ENCODE measurements at regions not wholly inside any gene's neighbourhood (a gene's known extent, or its start where the extent isn't known, plus 50 kb on each side); places are given as distances from the start of the nearest gene placed in this dataset.

DNA sequence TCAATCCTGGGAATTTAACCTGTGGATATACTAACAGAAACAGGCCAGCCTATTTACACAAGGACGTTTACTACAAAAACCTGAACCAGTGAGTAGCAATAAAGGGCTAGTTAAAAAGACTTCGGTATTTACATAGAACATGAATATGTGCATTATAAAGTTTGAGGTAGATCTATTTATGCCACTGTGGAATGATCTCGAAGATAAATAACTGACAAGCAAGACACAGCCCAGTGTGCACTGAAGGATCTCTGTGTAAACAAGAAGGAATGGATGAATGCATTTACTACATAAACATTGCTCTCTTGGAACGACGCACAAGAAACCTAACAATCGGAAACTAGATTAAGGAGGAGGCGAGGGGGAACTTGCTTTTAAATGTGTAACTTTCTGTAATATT is 132.0 kb upstream of the NSMCE3 start:
- TF ChIP-seq, protein P1, sequence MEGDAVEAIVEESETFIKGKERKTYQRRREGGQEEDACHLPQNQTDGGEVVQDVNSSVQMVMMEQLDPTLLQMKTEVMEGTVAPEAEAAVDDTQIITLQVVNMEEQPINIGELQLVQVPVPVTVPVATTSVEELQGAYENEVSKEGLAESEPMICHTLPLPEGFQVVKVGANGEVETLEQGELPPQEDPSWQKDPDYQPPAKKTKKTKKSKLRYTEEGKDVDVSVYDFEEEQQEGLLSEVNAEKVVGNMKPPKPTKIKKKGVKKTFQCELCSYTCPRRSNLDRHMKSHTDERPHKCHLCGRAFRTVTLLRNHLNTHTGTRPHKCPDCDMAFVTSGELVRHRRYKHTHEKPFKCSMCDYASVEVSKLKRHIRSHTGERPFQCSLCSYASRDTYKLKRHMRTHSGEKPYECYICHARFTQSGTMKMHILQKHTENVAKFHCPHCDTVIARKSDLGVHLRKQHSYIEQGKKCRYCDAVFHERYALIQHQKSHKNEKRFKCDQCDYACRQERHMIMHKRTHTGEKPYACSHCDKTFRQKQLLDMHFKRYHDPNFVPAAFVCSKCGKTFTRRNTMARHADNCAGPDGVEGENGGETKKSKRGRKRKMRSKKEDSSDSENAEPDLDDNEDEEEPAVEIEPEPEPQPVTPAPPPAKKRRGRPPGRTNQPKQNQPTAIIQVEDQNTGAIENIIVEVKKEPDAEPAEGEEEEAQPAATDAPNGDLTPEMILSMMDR (IDR thresholded peaks at IDR 0.05; ENCODE audit: extremely low read depth, insufficient read depth, missing control alignments): no peak
- no peak for DNase-seq (ENCODE audit: low spot score)
- in situ Hi-C loops (cut with MboI; ENCODE audit: low pct_unique_long_range_greater_than_20kb, low sequenced_read_pairs, unreplicated experiment): no loop called here

DNA sequence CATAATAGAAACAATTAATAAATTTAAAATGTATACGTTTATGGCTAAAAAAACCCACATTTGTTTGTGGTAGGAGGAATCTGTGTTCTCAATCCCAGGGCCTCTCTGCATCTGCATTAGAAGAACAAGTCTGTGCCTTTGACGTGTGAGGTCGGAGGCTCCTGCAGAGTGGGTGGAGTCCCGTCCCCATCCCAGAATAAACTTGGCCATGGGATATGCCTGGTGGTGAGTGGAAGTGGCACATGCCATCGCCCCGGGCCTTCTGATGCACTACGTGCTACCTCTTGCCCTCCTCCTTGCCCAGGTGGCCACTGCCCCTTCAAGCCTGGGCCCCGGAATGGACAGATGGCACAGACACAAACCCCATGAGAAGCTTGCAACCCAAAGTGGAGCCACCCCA is 131.1 kb upstream of the NSMCE3 start:
- in situ Hi-C loops (cut with MboI; ENCODE audit: low pct_unique_long_range_greater_than_20kb, low sequenced_read_pairs, unreplicated experiment): no loop called here
- TF ChIP-seq, protein P1 (IDR thresholded peaks at IDR 0.05; ENCODE audit: extremely low read depth, insufficient read depth, missing control alignments): no peak
- DNase-seq (ENCODE audit: low spot score): no peak

DNA sequence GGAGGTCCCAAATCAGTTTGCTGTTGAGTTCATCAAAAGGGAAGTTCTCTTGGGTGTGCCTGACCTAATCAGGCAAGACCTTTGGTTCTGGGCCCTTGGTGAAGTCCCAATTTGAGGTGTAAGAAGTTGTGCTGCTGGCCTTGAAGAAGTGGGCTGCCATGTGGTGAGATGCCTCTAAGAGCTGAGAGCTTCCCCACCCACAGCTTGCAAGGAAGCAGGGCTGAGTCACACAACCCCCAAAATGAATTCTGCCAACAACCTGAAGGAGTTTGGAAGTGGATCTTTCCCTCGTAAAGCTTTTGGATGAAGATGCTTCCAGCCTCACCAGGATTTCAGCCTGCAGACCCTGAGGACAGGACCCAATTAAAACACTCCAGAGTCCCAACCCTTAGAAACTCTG is 129.3 kb upstream of the NSMCE3 start:
- in situ Hi-C loops (cut with MboI; ENCODE audit: low pct_unique_long_range_greater_than_20kb, low sequenced_read_pairs, unreplicated experiment): no loop called here
- TF ChIP-seq, protein P1 (IDR thresholded peaks at IDR 0.05; ENCODE audit: extremely low read depth, insufficient read depth, missing control alignments): no peak
- DNase-seq (ENCODE audit: low spot score): no peak

DNA sequence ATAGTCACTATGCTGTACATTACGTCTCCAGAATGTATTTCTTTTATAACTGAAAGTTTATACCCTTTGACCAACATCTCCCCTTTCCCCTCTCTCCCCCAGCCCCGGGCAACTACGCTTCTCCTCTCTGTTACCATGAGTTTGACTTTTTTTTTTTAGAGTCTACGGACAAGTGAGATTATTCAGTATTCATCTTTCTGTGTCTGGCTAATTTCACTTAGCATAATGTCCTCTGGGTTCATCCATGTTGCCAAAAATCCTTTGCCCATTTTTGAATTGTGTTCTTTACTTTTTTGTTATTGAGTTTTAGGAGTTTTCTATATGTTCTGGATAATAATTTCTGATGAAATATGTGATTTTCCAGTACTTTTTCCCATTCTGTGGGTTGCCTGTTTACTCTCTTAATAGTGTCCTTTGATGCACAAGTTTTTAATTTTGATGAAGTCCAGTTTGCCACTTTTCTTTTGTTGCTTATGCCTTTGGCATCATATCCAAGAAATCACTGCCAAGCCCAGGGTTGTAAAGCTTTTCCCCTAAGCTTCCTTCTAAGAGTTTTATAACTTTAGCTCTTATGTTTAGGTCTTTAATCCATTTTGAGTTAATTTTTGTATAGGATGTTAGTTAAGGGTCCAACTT is 126.7 kb upstream of the NSMCE3 start:
- in situ Hi-C loops (cut with MboI; ENCODE audit: low pct_unique_long_range_greater_than_20kb, low sequenced_read_pairs, unreplicated experiment): no loop called here
- TF ChIP-seq, protein P1 (IDR thresholded peaks at IDR 0.05; ENCODE audit: extremely low read depth, insufficient read depth, missing control alignments): no peak
- DNase-seq (ENCODE audit: low spot score): no peak

DNA sequence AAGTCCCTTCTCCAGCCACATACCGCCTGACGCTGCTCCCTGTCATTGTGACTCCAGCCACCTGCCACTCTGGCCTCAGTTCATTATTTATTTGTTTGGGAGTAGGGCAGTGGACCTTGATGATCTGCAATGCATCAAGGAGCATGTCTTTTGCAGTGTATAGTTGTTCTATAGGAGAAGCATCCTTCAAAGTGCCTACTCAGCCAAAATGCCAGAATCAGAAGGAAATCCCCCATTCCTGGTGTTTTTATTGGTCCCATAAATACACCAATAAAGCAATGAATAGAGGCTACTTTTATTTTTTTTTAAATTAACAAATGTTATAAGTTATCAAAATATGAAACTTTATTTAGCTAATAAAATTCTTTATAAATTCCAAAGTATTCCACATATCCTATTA is 123.8 kb upstream of the NSMCE3 start:
- no peak for DNase-seq (ENCODE audit: low spot score)
- in situ Hi-C loops (cut with MboI; ENCODE audit: low pct_unique_long_range_greater_than_20kb, low sequenced_read_pairs, unreplicated experiment): no loop called here
- TF ChIP-seq, protein P1 (IDR thresholded peaks at IDR 0.05; ENCODE audit: extremely low read depth, insufficient read depth, missing control alignments): no peak

DNA sequence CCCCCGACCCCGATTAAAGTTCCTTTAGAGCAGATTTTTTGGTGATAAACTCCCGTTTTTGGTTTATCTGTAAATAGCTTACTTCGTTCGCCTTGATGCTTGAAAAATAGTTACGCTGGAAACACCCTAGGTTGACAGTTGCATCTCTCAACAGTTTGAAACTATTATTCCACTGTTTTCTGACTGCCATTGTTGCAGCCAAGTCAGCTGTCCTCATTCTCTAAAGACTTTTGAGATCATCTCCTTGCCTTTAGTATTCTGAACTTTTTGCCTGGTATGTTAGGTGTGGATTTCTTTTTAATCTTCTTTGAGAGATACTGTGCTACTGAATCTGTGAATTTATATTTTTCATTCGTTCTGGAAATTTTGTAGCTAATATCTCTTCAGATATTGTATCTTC is 122.7 kb upstream of the NSMCE3 start:
- in situ Hi-C loops (cut with MboI; ENCODE audit: low pct_unique_long_range_greater_than_20kb, low sequenced_read_pairs, unreplicated experiment): no loop called here
- TF ChIP-seq, protein P1 (IDR thresholded peaks at IDR 0.05; ENCODE audit: extremely low read depth, insufficient read depth, missing control alignments): no peak
- no peak for DNase-seq (ENCODE audit: low spot score)

Data from GM13977 (cell line).